ENCODE measurements at regions not wholly inside any gene's neighbourhood (a gene's known extent, or its start where the extent isn't known, plus 50 kb on each side); places are given as distances from the start of the nearest gene placed in this dataset.

DNA sequence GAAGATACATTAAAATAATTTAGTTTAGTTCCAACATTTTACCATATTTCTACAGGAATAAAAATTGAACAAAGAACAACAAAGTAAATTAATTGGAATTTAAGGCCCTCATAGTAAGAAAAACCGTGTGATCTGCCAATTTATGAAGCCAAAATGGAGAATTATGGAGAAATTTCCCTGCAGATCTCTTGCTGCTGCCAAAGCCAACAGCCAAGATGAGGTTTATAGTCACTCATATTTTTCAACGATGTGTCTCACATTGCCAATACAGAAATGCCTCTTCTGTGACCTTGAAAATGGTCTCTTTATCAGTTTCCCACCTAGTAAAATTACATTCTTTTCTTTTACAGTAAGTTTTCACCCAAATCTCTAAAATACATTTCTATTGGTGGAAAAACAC, 317.2 kb upstream of the FIGN start:
- FAIRE-seq (no peak), DNase-seq (ENCODE audit: low read depth, low spot score) (no peak)
- Histone ChIP-seq H3K79me2 (ENCODE audit: control insufficient read depth, insufficient read depth, low read length) (no peaks in the 10 kb centered on the region), H3K4me1 (ENCODE audit: control insufficient read depth, extremely low read depth, insufficient read depth, low read length) (no peaks in the 10 kb centered on the region), H3K27me3 (ENCODE audit: control insufficient read depth in 2 of 2, insufficient read depth in 2 of 2, low read length in 2 of 2) (no peaks in the 10 kb centered on the region), H3K27ac (ENCODE audit: insufficient read depth, low read depth, low read length) (no peak overlapping the region), H3K4me2 (ENCODE audit: insufficient read depth, low read length) (no peak overlapping the region), H3K9ac (replicated peaks; ENCODE audit: extremely low read depth, insufficient read depth, low read length) (no peak overlapping the region), H3K9me1 (replicated peaks; ENCODE audit: control insufficient read depth, extremely low read depth, insufficient read depth, low read length) (no peaks in the 10 kb centered on the region), H2AFZ (ENCODE audit: low read depth, low read length) (no peak overlapping the region), H3K4me3 (replicated peaks in 1 of 3; ENCODE audit: insufficient read depth in 1 of 3, low read depth in 1 of 3, low read length in 3 of 3) (no peak overlapping the region), H3K9me3 (replicated peaks; ENCODE audit: control insufficient read depth, insufficient read depth, low read length) (no peaks in the 10 kb centered on the region), H3K36me3 (ENCODE audit: control insufficient read depth in 2 of 2, extremely low read depth in 1 of 2, insufficient read depth in 2 of 2, low read length in 2 of 2) (no peaks in the 10 kb centered on the region), H4K20me1 (replicated peaks; ENCODE audit: control insufficient read depth, extremely low read depth, insufficient read depth, low read length) (no peaks in the 10 kb centered on the region)
- intact Hi-C loops (cut with micrococcal nuclease) = no loop called here
- dilution Hi-C loops (cut with MboI; ENCODE audit: extremely low pct_ligation_motif_present, low sequenced_read_pairs) = no loop called here
- TF ChIP-seq POLR2A (IDR thresholded peaks at IDR 0.05; ENCODE audit: low read depth, low read length) (no peak), FOS (IDR thresholded peaks at IDR 0.05; ENCODE audit: borderline replicate concordance, insufficient read depth, low read length) (no peak), MYC (IDR thresholded peaks at IDR 0.05; ENCODE audit: low read depth, low read length) (no peak), EZH2 (IDR thresholded peaks at IDR 0.05; ENCODE audit: borderline replicate concordance, low read depth, low read length, severe bottlenecking) (no peak), JUN (IDR thresholded peaks at IDR 0.05; ENCODE audit: borderline replicate concordance, insufficient read depth, insufficient read length, low read depth) (no peak), GATA2 (IDR thresholded peaks at IDR 0.05; ENCODE audit: insufficient read depth, insufficient read length, low read depth, low read length) (no peak), POLR2AphosphoS5 (IDR thresholded peaks at IDR 0.05; ENCODE audit: insufficient read depth, low read depth, low read length) (no peak)
- TF ChIP-seq, protein P1, sequence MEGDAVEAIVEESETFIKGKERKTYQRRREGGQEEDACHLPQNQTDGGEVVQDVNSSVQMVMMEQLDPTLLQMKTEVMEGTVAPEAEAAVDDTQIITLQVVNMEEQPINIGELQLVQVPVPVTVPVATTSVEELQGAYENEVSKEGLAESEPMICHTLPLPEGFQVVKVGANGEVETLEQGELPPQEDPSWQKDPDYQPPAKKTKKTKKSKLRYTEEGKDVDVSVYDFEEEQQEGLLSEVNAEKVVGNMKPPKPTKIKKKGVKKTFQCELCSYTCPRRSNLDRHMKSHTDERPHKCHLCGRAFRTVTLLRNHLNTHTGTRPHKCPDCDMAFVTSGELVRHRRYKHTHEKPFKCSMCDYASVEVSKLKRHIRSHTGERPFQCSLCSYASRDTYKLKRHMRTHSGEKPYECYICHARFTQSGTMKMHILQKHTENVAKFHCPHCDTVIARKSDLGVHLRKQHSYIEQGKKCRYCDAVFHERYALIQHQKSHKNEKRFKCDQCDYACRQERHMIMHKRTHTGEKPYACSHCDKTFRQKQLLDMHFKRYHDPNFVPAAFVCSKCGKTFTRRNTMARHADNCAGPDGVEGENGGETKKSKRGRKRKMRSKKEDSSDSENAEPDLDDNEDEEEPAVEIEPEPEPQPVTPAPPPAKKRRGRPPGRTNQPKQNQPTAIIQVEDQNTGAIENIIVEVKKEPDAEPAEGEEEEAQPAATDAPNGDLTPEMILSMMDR (IDR thresholded peaks at IDR 0.05; ENCODE audit: extremely low read depth in 1 of 2, insufficient read depth in 1 of 2, low read depth in 1 of 2, low read length in 2 of 2) = no peak
- TF ChIP-seq, protein P2, sequence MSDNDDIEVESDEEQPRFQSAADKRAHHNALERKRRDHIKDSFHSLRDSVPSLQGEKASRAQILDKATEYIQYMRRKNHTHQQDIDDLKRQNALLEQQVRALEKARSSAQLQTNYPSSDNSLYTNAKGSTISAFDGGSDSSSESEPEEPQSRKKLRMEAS (IDR thresholded peaks at IDR 0.05; ENCODE audit: insufficient read depth, insufficient read length) = no peak
- ChIA-PET CTCF (interaction anchor here (0.6 to 1.7 kb wide), 2 partner anchors 707 to 1576 kb away, joined by 3 to 4 read pairs; no protein-coding TSS in a partner anchor), POLR2A (no interaction called here)
- no TSS peak for BruUV-seq (replicated peaks)

All from endothelial cell of umbilical vein (primary cell).